ENCODE measurements at regions not wholly inside any gene's neighbourhood (a gene's known extent, or its start where the extent isn't known, plus 50 kb on each side); places are given as distances from the start of the nearest gene placed in this dataset.

DNA sequence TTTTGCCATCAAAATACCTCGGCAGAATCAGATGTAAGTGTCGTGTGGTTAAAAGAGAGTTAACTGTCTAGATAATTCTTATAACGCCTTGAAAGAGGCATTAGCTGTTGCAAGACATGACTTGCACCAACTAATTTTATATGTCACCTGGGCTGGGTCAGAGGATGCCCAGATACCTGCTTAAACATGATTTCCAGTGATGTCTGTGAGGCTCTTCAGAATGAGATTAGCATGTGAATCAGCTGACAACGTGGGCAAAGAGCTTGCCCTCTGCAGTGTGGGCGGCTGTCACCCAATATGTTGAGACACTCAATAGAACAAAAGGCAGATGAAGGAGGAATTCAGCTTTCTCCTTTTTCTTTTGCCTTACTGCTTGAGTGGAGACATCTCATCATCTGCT is 1180.6 kb downstream of the NLGN4Y start:
- WGBS (ENCODE audit: insufficient coverage): no CpG with 5 or more reads among the region's 5 CpGs
- ChIA-PET POLR2A (no interaction called here), CTCF (no interaction called here)
- no peak overlapping the region for H3K27ac ChIP-seq (ENCODE audit: insufficient read depth in 1 of 2, low read depth in 1 of 2, low read length in 2 of 2, poor library complexity in 1 of 2, severe bottlenecking in 2 of 2)
- no peaks in the 10 kb centered on the region for H3K9me3 ChIP-seq (ENCODE audit: control extremely low read depth in 1 of 5, control insufficient read depth in 4 of 5, insufficient read depth in 2 of 5, low read depth in 1 of 5, low read length in 4 of 5)
- H3K27me3 ChIP-seq (replicated peaks in 2 of 5; ENCODE audit: control insufficient read depth in 4 of 5, insufficient read depth in 5 of 5, low read length in 4 of 5): no peaks in the 10 kb centered on the region
- H3K4me1 ChIP-seq (ENCODE audit: control extremely low read depth in 1 of 4, control insufficient read depth in 4 of 4, insufficient read depth in 4 of 4, low read length in 3 of 4): no peaks in the 10 kb centered on the region
- DNase-seq: no peak
- H3K36me3 ChIP-seq (ENCODE audit: control insufficient read depth in 4 of 4, insufficient read depth in 4 of 4, low read length in 3 of 4): no peaks in the 10 kb centered on the region
- H3K4me3 ChIP-seq (ENCODE audit: control insufficient read depth in 1 of 7, extremely low read depth in 1 of 7, insufficient read depth in 4 of 7, low read depth in 2 of 7, low read length in 6 of 7): no peak overlapping the region

DNA sequence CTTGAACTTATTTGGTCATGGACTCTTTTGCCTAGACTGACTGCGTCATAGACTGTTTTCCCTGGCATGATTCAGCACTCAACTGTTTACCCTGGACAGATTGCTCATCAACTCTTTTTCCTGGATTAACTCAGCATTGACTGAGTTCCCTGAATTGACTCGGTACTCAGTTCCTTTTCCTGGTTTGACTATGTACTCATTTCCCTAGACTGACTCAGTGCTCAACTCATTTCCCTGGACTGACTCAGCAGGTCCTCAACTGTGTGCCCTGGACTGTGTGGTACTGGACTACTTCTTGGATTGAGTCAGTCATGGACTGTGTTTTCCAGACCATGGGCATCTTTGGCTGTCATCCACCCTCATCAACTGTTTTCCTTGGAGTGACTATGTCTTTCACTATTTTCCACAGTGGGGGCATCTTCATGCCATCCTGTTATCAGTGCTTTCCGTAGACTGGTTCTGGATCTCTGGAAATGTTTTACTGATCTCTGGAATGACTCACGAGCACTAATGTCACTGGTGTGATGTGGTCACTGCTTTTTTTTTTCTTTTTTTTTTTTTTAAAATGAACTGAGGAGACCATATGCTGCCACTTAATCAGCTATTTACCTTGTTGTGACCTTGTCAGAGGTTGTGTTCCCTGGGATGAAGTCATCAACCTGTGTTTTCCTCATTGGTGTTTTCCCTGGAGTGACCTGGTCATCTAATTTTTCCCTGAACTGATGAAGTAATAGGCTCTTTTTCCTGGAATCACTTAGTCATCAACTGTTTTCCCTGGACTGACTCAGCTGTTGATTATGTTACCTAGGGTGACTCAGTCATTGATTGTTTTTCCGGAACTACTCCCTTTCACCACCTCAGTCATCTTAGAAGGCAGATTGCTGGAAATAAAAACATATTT is 1225.5 kb downstream of the NLGN4Y start:
- POLR2A ChIA-PET: no interaction called here
- no peak overlapping the region for H3K27ac ChIP-seq (ENCODE audit: insufficient read depth in 1 of 2, low read depth in 1 of 2, low read length in 2 of 2, poor library complexity in 1 of 2, severe bottlenecking in 2 of 2)
- no peaks in the 10 kb centered on the region for H3K27me3 ChIP-seq (replicated peaks in 2 of 5; ENCODE audit: control insufficient read depth in 4 of 5, insufficient read depth in 5 of 5, low read length in 4 of 5)
- WGBS (ENCODE audit: insufficient coverage): no CpG with 5 or more reads among the region's 5 CpGs
- DNase-seq: no peak
- no peaks in the 10 kb centered on the region for H3K9me3 ChIP-seq (ENCODE audit: control extremely low read depth in 1 of 5, control insufficient read depth in 4 of 5, insufficient read depth in 2 of 5, low read depth in 1 of 5, low read length in 4 of 5)
- no peaks in the 10 kb centered on the region for H3K36me3 ChIP-seq (ENCODE audit: control insufficient read depth in 4 of 4, insufficient read depth in 4 of 4, low read length in 3 of 4)
- CTCF ChIA-PET: no interaction called here
- H3K4me1 ChIP-seq (ENCODE audit: control extremely low read depth in 1 of 4, control insufficient read depth in 4 of 4, insufficient read depth in 4 of 4, low read length in 3 of 4): no peaks in the 10 kb centered on the region
- no peak overlapping the region for H3K4me3 ChIP-seq (ENCODE audit: control insufficient read depth in 1 of 7, extremely low read depth in 1 of 7, insufficient read depth in 4 of 7, low read depth in 2 of 7, low read length in 6 of 7)

DNA sequence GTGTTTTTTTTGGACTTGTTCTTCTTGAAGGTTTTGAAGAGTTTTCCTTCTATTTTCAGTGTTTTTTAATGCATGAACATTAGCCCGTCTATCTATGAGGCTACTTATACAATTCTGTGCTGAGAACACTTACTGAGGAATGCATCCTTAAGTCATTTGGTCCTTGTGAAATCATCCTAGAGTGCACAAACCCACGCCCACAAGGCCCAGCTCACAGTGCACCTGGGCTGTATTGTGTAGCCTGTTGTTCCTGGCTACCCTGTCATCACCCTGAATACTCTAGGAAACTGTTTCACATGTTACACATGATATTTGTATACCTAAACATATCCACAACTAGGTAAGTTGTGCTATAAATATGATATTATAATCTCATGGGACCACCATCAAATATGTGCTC is 1226.7 kb downstream of the NLGN4Y start:
- POLR2A ChIA-PET: no interaction called here
- WGBS (ENCODE audit: insufficient coverage): no CpG with 5 or more reads among the region's 2 CpGs
- Histone ChIP-seq H3K27ac (ENCODE audit: insufficient read depth in 1 of 2, low read depth in 1 of 2, low read length in 2 of 2, poor library complexity in 1 of 2, severe bottlenecking in 2 of 2) (no peak overlapping the region), H3K4me3 (ENCODE audit: control insufficient read depth in 1 of 7, extremely low read depth in 1 of 7, insufficient read depth in 4 of 7, low read depth in 2 of 7, low read length in 6 of 7) (no peak overlapping the region), H3K36me3 (ENCODE audit: control insufficient read depth in 4 of 4, insufficient read depth in 4 of 4, low read length in 3 of 4) (no peaks in the 10 kb centered on the region), H3K9me3 (ENCODE audit: control extremely low read depth in 1 of 5, control insufficient read depth in 4 of 5, insufficient read depth in 2 of 5, low read depth in 1 of 5, low read length in 4 of 5) (no peaks in the 10 kb centered on the region), H3K4me1 (ENCODE audit: control extremely low read depth in 1 of 4, control insufficient read depth in 4 of 4, insufficient read depth in 4 of 4, low read length in 3 of 4) (no peaks in the 10 kb centered on the region), H3K27me3 (replicated peaks in 2 of 5; ENCODE audit: control insufficient read depth in 4 of 5, insufficient read depth in 5 of 5, low read length in 4 of 5) (no peaks in the 10 kb centered on the region)
- no peak for DNase-seq
- CTCF ChIA-PET: no interaction called here

DNA sequence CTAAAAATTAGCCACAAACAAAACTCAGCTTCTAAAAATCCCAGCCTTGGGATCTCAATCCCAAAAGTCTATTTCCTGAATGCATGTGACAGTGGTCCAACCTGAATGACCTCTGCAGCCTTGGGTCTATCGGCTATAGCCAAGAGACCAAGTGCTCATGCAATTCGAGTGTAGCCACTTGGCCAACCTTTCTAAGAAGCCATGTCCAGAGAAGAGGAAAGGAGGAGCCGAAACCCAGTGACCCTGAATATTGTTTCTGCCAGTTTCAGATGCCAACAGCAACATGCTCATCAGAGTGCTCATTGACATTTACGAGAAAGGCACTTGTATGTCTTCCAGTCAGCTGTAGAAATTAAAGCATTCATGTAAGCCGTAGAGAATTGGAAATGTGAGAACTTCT is 1231.9 kb downstream of the NLGN4Y start:
- Histone ChIP-seq H3K27ac (ENCODE audit: insufficient read depth in 1 of 2, low read depth in 1 of 2, low read length in 2 of 2, poor library complexity in 1 of 2, severe bottlenecking in 2 of 2) (no peak overlapping the region), H3K4me3 (ENCODE audit: control insufficient read depth in 1 of 7, extremely low read depth in 1 of 7, insufficient read depth in 4 of 7, low read depth in 2 of 7, low read length in 6 of 7) (no peak overlapping the region), H3K36me3 (ENCODE audit: control insufficient read depth in 4 of 4, insufficient read depth in 4 of 4, low read length in 3 of 4) (no peaks in the 10 kb centered on the region), H3K27me3 (replicated peaks in 2 of 5; ENCODE audit: control insufficient read depth in 4 of 5, insufficient read depth in 5 of 5, low read length in 4 of 5) (no peaks in the 10 kb centered on the region), H3K4me1 (ENCODE audit: control extremely low read depth in 1 of 4, control insufficient read depth in 4 of 4, insufficient read depth in 4 of 4, low read length in 3 of 4) (no peaks in the 10 kb centered on the region), H3K9me3 (ENCODE audit: control extremely low read depth in 1 of 5, control insufficient read depth in 4 of 5, insufficient read depth in 2 of 5, low read depth in 1 of 5, low read length in 4 of 5) (no peaks in the 10 kb centered on the region)
- ChIA-PET POLR2A (no interaction called here), CTCF (no interaction called here)
- WGBS (ENCODE audit: insufficient coverage): no CpG with 5 or more reads among the region's 5 CpGs
- no peak for DNase-seq

DNA sequence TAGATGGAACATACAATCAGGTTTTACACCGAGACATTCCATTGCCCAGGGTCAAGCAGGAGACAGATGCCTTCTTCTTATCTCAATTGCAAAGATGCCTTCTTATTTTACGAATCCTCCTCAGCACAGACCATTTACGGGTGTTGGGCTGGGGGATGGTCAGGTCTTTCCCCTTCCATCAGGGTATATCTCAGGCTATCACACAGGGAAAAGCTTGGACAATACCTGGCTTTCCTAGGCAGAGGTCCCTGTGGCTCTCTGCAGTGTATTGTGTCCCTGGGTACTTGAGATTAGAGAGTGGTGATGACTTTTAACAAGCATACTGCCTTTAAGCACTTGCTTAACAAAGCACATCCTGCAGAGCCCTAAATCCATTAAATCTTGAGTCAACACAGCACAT is 1249.2 kb downstream of the NLGN4Y start:
- Histone ChIP-seq H3K4me1 (ENCODE audit: control extremely low read depth in 1 of 4, control insufficient read depth in 4 of 4, insufficient read depth in 4 of 4, low read length in 3 of 4) (no peaks in the 10 kb centered on the region), H3K4me3 (ENCODE audit: control insufficient read depth in 1 of 7, extremely low read depth in 1 of 7, insufficient read depth in 4 of 7, low read depth in 2 of 7, low read length in 6 of 7) (no peak overlapping the region), H3K27ac (ENCODE audit: insufficient read depth in 1 of 2, low read depth in 1 of 2, low read length in 2 of 2, poor library complexity in 1 of 2, severe bottlenecking in 2 of 2) (no peak overlapping the region), H3K27me3 (replicated peaks in 2 of 5; ENCODE audit: control insufficient read depth in 4 of 5, insufficient read depth in 5 of 5, low read length in 4 of 5) (no peaks in the 10 kb centered on the region), H3K9me3 (ENCODE audit: control extremely low read depth in 1 of 5, control insufficient read depth in 4 of 5, insufficient read depth in 2 of 5, low read depth in 1 of 5, low read length in 4 of 5) (no peaks in the 10 kb centered on the region), H3K36me3 (ENCODE audit: control insufficient read depth in 4 of 4, insufficient read depth in 4 of 4, low read length in 3 of 4) (no peaks in the 10 kb centered on the region)
- WGBS (ENCODE audit: insufficient coverage): no CpG with 5 or more reads among the region's 3 CpGs
- no peak for DNase-seq
- ChIA-PET CTCF (no interaction called here), POLR2A (no interaction called here)

DNA sequence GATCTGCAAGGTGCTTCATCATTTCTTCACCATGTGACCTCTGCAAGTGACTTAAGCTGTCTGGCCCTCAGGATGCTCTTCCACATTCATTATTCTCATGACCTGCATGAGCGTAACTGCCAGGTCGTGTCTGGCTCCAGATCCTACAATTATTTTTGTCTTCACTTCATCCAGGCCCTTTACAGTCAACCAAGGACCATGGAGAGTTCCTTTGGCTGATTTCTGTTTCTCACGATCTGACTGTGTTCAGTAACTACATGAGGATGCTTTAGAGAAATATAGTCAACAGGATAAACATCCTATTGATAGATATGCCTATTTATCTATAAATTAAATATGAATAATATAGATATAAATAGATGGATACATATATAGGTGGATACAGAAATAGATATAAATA is 1251.6 kb downstream of the NLGN4Y start:
- H3K36me3 ChIP-seq (ENCODE audit: control insufficient read depth in 4 of 4, insufficient read depth in 4 of 4, low read length in 3 of 4): no peaks in the 10 kb centered on the region
- CTCF ChIA-PET: no interaction called here
- H3K4me1 ChIP-seq (ENCODE audit: control extremely low read depth in 1 of 4, control insufficient read depth in 4 of 4, insufficient read depth in 4 of 4, low read length in 3 of 4): no peaks in the 10 kb centered on the region
- no peaks in the 10 kb centered on the region for H3K9me3 ChIP-seq (ENCODE audit: control extremely low read depth in 1 of 5, control insufficient read depth in 4 of 5, insufficient read depth in 2 of 5, low read depth in 1 of 5, low read length in 4 of 5)
- no peak overlapping the region for H3K27ac ChIP-seq (ENCODE audit: insufficient read depth in 1 of 2, low read depth in 1 of 2, low read length in 2 of 2, poor library complexity in 1 of 2, severe bottlenecking in 2 of 2)
- H3K27me3 ChIP-seq (replicated peaks in 2 of 5; ENCODE audit: control insufficient read depth in 4 of 5, insufficient read depth in 5 of 5, low read length in 4 of 5): no peaks in the 10 kb centered on the region
- POLR2A ChIA-PET: no interaction called here
- no CpG with 5 or more reads among the region's 3 CpGs for WGBS (ENCODE audit: insufficient coverage)
- H3K4me3 ChIP-seq (ENCODE audit: control insufficient read depth in 1 of 7, extremely low read depth in 1 of 7, insufficient read depth in 4 of 7, low read depth in 2 of 7, low read length in 6 of 7): no peak overlapping the region
- DNase-seq: no peak

DNA sequence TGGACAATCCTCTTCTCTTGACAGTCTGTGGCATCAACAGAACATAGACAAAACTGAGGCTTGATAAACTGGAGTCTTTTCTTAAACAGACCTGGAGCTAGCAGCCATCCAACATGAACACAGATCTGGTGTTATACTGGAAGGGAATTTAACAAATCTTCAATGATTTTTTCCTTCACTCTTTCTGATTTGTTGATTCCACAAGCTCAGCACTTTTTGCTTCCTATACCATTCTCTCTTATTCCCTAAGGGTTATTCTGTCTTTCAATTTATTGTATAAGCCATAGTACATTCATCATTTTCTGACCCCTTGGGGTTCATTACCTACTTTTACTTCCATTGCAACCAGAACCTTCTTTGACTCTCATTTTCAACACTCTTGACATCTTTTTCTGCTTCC is 1255.6 kb downstream of the NLGN4Y start:
- Histone ChIP-seq H3K27me3 (replicated peaks in 2 of 5; ENCODE audit: control insufficient read depth in 4 of 5, insufficient read depth in 5 of 5, low read length in 4 of 5) (no peaks in the 10 kb centered on the region), H3K36me3 (ENCODE audit: control insufficient read depth in 4 of 4, insufficient read depth in 4 of 4, low read length in 3 of 4) (no peaks in the 10 kb centered on the region), H3K4me1 (ENCODE audit: control extremely low read depth in 1 of 4, control insufficient read depth in 4 of 4, insufficient read depth in 4 of 4, low read length in 3 of 4) (no peaks in the 10 kb centered on the region), H3K27ac (ENCODE audit: insufficient read depth in 1 of 2, low read depth in 1 of 2, low read length in 2 of 2, poor library complexity in 1 of 2, severe bottlenecking in 2 of 2) (no peak overlapping the region), H3K9me3 (ENCODE audit: control extremely low read depth in 1 of 5, control insufficient read depth in 4 of 5, insufficient read depth in 2 of 5, low read depth in 1 of 5, low read length in 4 of 5) (no peaks in the 10 kb centered on the region), H3K4me3 (ENCODE audit: control insufficient read depth in 1 of 7, extremely low read depth in 1 of 7, insufficient read depth in 4 of 7, low read depth in 2 of 7, low read length in 6 of 7) (no peak overlapping the region)
- CTCF ChIA-PET: no interaction called here
- no peak for DNase-seq
- POLR2A ChIA-PET: no interaction called here
